ENCODE measurements at regions not wholly inside any gene's neighbourhood (a gene's known extent, or its start where the extent isn't known, plus 50 kb on each side); places are given as distances from the start of the nearest gene placed in this dataset.
A peak's percentile ranks its signal among the peaks of the same experiment; 100 is the strongest.
"Not testable (repeated sequence)": the region's sequence is repeated elsewhere in the genome, so short reads cannot be mapped to it uniquely, and the experiment has no call there.

DNA sequence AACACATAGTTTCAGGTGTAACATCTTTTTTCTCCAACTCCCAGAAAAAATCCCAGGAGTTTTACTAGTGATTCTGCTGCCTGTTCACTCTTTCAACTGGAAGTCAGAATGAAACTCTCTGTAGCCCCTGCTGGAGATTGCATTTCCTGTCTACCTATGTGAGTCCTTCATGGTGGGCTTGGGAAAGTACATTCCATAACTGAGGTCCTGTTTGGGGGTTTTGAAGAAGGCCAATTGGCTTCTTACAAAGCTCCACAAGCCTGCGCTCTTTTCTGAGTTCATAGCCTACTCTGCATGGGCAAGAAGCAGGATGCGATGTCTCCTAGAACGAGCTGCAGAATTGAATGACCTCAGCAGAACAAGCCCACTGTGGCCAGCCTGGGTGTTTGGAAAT lies 86.7 kb downstream of the LYZL2 start:
- no peaks in the 10 kb centered on the region for H3K36me3 ChIP-seq (ENCODE audit: control insufficient read depth, insufficient read depth, low read length)
- no peak overlapping the region for H3K4me3 ChIP-seq (ENCODE audit: low read length)
- H3K27ac ChIP-seq (ENCODE audit: low read depth, low read length): no peak overlapping the region
- H3K27me3 ChIP-seq (ENCODE audit: control insufficient read depth, insufficient read depth, low read length): no peaks in the 10 kb centered on the region
- no peak overlapping the region for H3K9ac ChIP-seq (ENCODE audit: low read length)
- no peaks in the 10 kb centered on the region for H3K4me1 ChIP-seq (ENCODE audit: control insufficient read depth, insufficient read depth, low read length)

DNA sequence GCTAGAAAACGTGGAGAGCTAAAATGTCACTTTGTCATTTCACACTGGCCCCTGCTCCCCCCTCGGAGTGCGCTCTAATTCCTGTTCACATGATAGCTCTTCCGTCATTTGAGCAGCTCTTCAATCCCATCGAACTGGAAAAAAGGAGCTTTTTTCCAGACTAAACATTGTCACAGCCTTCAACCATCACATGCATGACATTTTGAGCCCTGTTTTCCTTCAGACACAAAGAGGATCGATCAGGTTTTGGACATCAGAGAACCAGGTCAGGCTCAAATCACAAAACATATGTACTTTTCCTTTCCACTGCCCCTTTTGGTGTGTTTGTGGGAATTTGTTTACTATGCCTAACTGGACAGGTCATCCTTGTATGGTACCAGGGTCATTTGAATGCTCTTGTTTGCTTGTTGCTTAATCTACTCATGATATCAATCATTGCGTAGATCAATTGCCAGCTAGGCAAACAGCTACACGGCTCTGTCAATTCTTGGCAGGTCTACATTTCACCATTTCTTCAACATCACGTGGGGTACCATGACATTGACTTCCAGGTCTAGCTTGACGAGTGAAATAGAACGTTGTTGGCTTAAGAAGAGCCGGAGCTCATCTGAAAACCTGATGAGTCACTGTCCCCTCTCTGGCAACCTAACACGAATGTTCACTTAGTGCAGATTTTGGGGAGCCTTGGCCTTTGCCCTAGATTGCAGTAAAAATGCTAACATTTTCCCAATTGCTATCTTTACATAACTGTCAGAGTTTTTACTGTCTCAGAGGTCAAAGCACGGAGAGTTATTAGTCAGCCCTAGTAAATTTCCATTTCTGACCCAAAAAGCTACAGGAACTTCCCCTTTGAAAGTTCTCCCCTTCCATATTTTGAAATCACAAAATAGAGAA lies 87.3 kb downstream of the LYZL2 start:
- H3K9ac ChIP-seq (ENCODE audit: low read length): no peak overlapping the region
- no peak overlapping the region for H3K27ac ChIP-seq (ENCODE audit: low read depth, low read length)
- H3K27me3 ChIP-seq (ENCODE audit: control insufficient read depth, insufficient read depth, low read length): no peaks in the 10 kb centered on the region
- no peaks in the 10 kb centered on the region for H3K4me1 ChIP-seq (ENCODE audit: control insufficient read depth, insufficient read depth, low read length)
- no peak overlapping the region for H3K4me3 ChIP-seq (ENCODE audit: low read length)
- no peaks in the 10 kb centered on the region for H3K36me3 ChIP-seq (ENCODE audit: control insufficient read depth, insufficient read depth, low read length)

DNA sequence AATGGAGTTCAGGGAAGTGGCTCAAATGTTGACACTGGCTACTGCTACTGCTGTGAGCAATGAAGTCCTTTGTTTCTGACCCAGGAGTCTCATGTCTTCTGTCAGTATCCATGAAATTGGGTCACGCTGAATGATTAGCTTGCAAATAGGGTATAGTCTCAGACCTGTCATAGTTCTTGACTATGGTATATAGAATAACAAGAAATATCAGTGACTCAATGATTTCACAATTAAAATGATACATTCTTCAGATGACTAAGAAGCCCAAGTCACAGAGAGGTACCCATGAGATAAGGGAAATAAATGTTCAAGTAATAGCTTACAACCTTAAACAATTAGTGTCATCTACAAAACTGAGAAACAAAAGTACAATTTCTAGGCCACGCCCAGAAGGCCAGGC lies 89.3 kb downstream of the LYZL2 start:
- no peak overlapping the region for H3K9ac ChIP-seq (ENCODE audit: low read length)
- no peaks in the 10 kb centered on the region for H3K27me3 ChIP-seq (ENCODE audit: control insufficient read depth, insufficient read depth, low read length)
- no peak overlapping the region for H3K27ac ChIP-seq (ENCODE audit: low read depth, low read length)
- no peaks in the 10 kb centered on the region for H3K36me3 ChIP-seq (ENCODE audit: control insufficient read depth, insufficient read depth, low read length)
- H3K4me1 ChIP-seq (ENCODE audit: control insufficient read depth, insufficient read depth, low read length): no peaks in the 10 kb centered on the region
- no peak overlapping the region for H3K4me3 ChIP-seq (ENCODE audit: low read length)

DNA sequence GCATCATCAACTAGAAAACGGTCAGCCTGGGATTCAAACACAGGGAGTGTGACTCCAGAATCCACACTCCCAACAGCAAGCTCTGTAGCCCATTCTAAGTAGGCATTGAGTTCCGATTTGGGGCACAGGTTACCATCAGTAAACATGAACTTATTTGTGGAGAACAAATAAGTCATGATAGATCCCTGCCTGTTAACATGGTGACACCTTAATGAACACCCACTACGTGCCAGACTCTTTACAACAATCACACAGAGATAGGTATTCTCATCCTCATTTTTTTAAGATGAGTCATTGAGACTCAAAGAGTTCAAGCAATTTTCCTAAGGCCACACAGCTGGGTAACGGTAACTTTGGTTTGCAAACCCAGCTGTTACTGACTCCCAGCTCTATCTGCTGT lies 91.5 kb downstream of the LYZL2 start:
- Histone ChIP-seq H3K4me1 (ENCODE audit: control insufficient read depth, insufficient read depth, low read length) (no peaks in the 10 kb centered on the region), H3K9ac (ENCODE audit: low read length) (no peak overlapping the region), H3K36me3 (ENCODE audit: control insufficient read depth, insufficient read depth, low read length) (no peaks in the 10 kb centered on the region), H3K27ac (ENCODE audit: low read depth, low read length) (no peak overlapping the region), H3K27me3 (ENCODE audit: control insufficient read depth, insufficient read depth, low read length) (no peaks in the 10 kb centered on the region), H3K4me3 (ENCODE audit: low read length) (no peak overlapping the region)

DNA sequence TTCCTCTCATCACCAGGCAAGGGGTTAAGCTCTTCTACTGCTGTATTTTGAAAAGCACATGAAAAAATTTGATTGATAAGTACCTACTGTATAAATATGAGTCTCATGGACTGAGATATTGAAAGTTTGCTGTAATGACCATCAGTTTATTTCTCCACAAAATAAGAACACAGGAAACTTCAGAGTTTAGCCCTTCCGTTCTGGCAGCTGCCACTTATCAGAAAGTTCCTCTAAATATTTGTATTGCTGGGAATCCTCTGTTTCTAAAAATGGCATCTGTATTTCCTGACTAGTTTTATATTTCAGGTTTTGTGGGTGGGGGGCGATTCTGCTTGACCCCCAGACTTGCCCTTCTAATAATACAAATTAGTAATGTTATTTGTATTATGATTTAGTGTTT lies 92.0 kb downstream of the LYZL2 start:
- Histone ChIP-seq H3K36me3 (ENCODE audit: control insufficient read depth, insufficient read depth, low read length) (no peaks in the 10 kb centered on the region), H3K9ac (ENCODE audit: low read length) (no peak overlapping the region), H3K27ac (ENCODE audit: low read depth, low read length) (no peak overlapping the region), H3K4me1 (ENCODE audit: control insufficient read depth, insufficient read depth, low read length) (no peaks in the 10 kb centered on the region), H3K27me3 (ENCODE audit: control insufficient read depth, insufficient read depth, low read length) (no peaks in the 10 kb centered on the region), H3K4me3 (ENCODE audit: low read length) (no peak overlapping the region)

DNA sequence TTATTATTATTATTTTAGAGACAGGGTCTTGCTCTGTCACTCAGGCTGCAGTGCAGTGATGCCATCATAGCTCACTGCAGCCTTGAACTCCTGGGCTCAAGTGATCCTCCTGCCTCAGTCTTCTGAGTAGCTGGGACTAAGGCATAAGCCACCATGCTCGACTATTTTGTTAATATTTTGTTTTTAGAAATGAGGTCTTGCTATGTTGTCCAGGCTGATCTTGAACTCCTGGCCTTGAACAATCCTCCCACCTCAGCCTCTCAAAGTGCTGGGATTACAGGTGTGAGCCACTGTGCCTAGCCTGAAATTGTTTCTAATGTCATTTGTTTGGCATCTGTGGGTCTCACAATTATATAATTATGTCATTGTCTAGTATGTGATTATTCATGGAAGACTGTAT lies 92.4 kb downstream of the LYZL2 start:
- not testable (repeated sequence) for H3K4me3 ChIP-seq (ENCODE audit: low read length); H3K9ac ChIP-seq (ENCODE audit: low read length); H3K36me3 ChIP-seq (ENCODE audit: control insufficient read depth, insufficient read depth, low read length); H3K27me3 ChIP-seq (ENCODE audit: control insufficient read depth, insufficient read depth, low read length); H3K27ac ChIP-seq (ENCODE audit: low read depth, low read length); H3K4me1 ChIP-seq (ENCODE audit: control insufficient read depth, insufficient read depth, low read length)

DNA sequence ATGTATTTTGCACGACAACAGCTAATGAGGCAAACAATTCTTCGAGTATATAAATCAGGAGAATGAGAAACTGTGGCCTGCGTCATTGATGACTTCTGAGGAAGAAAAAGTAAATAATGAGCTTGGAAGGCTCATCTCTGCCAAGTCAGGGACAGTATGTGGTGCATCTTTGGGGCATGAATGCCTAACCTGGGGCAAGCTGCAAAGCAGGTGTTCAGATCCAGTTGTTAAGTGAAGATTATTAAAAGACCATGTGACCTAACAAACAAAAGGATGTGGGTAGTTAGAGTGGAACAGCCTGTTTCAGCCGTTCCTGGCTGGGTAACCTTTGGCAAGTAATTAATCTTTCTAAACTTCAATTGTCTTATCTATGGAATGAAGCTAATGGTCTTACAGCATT lies 93.0 kb downstream of the LYZL2 start:
- Histone ChIP-seq H3K27ac (ENCODE audit: low read depth, low read length) (no peak overlapping the region), H3K4me1 (ENCODE audit: control insufficient read depth, insufficient read depth, low read length) (no peaks in the 10 kb centered on the region), H3K4me3 (ENCODE audit: low read length) (no peak overlapping the region)

DNA sequence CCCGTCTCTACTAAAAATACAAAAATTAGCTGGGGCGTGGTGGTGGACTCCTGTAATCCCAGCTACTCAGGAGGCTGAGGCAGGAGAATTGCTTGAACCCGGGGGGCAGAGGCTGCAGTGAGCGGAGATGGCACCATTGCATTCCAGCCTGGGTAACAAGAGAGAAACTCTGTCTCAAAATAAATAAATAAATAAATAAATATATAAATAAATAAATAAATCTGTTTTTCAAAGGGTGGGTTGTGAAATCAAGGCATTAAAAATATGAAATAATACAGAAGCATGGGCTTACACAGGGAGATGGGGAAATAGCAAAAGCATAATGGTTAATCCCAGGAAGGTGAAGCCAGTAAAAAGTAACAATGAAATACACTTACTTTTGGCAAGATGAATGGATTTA lies 93.9 kb downstream of the LYZL2 start:
- Histone ChIP-seq H3K27ac (ENCODE audit: low read depth, low read length) (no peak overlapping the region), H3K4me1 (ENCODE audit: control insufficient read depth, insufficient read depth, low read length) (no peaks in the 10 kb centered on the region), H3K27me3 (ENCODE audit: control insufficient read depth, insufficient read depth, low read length) (no peaks in the 10 kb centered on the region), H3K9ac (ENCODE audit: low read length) (no peak overlapping the region), H3K4me3 (ENCODE audit: low read length) (no peak overlapping the region), H3K36me3 (ENCODE audit: control insufficient read depth, insufficient read depth, low read length) (no peaks in the 10 kb centered on the region)

More for the DNA sequence above, 93.0 kb downstream of the LYZL2 start:
- Histone ChIP-seq H3K9ac (ENCODE audit: low read length) (no peak overlapping the region), H3K36me3 (ENCODE audit: control insufficient read depth, insufficient read depth, low read length) (no peaks in the 10 kb centered on the region), H3K27me3 (ENCODE audit: control insufficient read depth, insufficient read depth, low read length) (no peaks in the 10 kb centered on the region)

DNA sequence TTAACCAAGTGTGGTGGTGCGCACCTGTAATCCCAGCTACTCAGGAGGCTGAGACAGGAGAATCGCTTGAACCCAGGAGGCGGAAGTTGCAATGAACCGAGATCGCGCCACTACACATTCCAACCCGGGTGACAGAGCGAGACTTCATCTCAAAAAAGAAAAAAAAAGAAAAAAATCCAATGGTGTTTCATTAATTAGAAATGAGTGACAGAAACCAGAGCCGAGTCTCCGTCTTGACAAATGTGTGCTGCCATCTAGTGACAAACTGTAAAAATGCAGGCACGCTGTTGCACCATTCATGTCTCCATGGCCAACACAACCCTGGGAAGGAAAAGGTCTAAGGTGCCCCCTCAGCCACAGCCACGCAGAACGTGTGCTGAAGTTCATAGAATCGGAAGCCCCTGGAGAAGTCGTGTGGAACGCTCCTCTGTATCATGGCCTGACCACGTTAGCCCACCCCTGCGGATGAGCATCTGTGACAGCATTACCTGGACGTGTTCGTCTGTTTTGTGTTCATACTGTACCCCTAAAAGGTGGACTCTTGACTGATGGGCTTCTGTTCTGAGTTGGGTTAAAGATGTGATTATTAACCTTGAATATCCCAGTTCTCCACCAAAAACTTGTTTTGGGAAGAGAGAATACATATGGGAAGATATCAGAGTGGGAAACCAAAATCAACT lies 94.9 kb downstream of the LYZL2 start:
- no peak overlapping the region for H3K9ac ChIP-seq (ENCODE audit: low read length)

DNA sequence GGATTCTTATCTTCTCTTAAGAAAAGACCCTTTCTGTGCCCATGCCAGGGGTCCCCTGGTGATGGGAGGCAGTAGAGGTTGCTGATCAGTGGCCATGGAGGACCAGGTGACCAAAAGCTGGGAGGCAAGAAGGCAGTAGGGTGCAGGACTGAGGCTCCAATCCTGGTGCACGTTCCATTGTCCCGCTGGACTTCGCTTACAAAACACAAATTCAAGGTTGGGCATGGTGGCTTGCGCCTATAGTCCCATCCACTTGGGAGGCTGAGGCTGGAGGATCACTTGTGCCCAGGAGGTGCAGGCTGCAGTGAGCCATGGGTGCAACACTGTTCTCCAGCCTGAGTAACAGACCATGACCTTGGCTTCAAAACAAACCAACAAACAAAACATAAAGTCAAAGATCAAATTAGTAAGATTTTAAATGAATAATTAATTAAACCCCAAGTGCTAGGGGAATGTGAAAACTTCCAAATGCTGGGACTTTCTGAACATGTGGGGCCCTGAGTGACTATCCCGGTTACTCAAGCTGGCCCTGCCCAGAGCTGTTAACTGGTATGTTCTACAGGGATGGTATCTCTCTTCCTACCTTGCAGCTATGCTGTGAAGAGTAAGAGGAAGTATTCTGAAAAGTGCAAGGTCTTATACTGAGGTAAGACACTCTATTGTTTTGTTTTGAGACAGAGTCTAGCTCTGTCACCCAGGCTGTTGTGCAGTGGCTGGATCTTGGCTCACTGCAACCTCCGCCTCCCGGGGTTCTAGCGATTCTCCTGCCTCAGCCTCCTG lies 97.6 kb downstream of the LYZL2 start:
- Histone ChIP-seq H3K4me3 (ENCODE audit: low read length) (no peak overlapping the region), H3K4me1 (ENCODE audit: control insufficient read depth, insufficient read depth, low read length) (no peaks in the 10 kb centered on the region), H3K9ac (ENCODE audit: low read length) (no peak overlapping the region), H3K27me3 (ENCODE audit: control insufficient read depth, insufficient read depth, low read length) (no peaks in the 10 kb centered on the region), H3K36me3 (ENCODE audit: control insufficient read depth, insufficient read depth, low read length) (no peaks in the 10 kb centered on the region), H3K27ac (ENCODE audit: low read depth, low read length) (no peak overlapping the region)

More for the DNA sequence above, 94.9 kb downstream of the LYZL2 start:
- H3K27me3 ChIP-seq (ENCODE audit: control insufficient read depth, insufficient read depth, low read length): no peaks in the 10 kb centered on the region
- H3K4me1 ChIP-seq (ENCODE audit: control insufficient read depth, insufficient read depth, low read length): no peaks in the 10 kb centered on the region
- H3K4me3 ChIP-seq (ENCODE audit: low read length): no peak overlapping the region
- no peak overlapping the region for H3K27ac ChIP-seq (ENCODE audit: low read depth, low read length)
- no peaks in the 10 kb centered on the region for H3K36me3 ChIP-seq (ENCODE audit: control insufficient read depth, insufficient read depth, low read length)

DNA sequence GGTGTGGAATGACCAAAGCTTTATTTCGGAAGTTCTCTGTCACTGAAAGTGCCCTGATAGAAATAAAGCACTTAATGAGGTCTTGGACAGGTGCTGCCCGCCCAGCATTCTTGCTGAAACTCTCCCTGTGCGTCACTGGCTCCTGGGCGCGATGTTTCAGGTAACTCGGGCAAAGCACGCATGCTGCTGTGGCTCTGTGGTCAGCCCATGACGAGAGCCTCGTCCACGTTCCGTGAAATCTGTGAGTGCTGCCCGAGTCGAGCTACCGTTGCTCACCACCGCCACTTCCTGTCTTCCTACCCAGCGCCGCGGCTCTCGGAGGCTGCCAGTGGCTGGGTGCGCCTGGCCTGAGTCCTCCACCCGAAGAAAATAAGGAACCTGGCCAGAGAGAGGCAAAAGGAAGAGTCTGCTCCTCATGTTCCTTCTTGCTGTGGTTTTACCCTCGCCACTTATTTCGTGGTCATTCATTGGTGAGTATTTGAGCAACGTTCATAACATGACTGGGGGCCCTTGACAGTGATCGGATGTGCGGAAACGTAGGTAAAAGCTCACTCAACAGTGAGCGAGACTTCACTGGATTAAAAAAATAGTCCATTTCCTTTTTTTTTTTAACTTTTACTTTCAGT lies 95.5 kb downstream of the MAP3K8 start:
- Histone ChIP-seq H3K4me3 (ENCODE audit: low read length) (peak overlapping the region; percentile 21), H3K4me1 (ENCODE audit: control insufficient read depth, insufficient read depth, low read length) (no peaks in the 10 kb centered on the region), H3K9ac (ENCODE audit: low read length) (no peak overlapping the region), H3K36me3 (ENCODE audit: control insufficient read depth, insufficient read depth, low read length) (no peaks in the 10 kb centered on the region), H3K27me3 (ENCODE audit: control insufficient read depth, insufficient read depth, low read length) (no peaks in the 10 kb centered on the region), H3K27ac (ENCODE audit: low read depth, low read length) (no peak overlapping the region)

DNA sequence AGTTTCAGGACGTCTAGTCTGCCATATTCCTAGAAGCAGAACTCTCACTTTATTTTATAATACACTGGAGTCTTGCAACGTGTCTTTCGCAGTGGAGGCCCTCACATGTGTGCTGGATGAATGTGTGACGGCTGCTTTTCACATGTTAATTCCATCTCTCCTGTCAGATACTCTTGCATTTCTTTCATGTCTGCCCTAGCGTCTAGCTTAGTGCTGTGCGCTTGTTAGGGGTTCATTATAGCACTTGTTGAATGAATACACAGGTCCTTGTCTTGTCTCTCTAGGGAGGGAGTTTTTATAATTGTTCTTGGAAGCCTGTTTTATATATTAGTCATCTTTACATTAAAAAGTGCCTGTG lies 94.4 kb downstream of the MAP3K8 start:
- Histone ChIP-seq H3K4me1 (ENCODE audit: control insufficient read depth, insufficient read depth, low read length) (no peaks in the 10 kb centered on the region), H3K27ac (ENCODE audit: low read depth, low read length) (no peak overlapping the region), H3K9ac (ENCODE audit: low read length) (no peak overlapping the region), H3K36me3 (ENCODE audit: control insufficient read depth, insufficient read depth, low read length) (no peaks in the 10 kb centered on the region), H3K27me3 (ENCODE audit: control insufficient read depth, insufficient read depth, low read length) (no peaks in the 10 kb centered on the region), H3K4me3 (ENCODE audit: low read length) (no peak overlapping the region)
